IMR-90 (cell line): ENCODE measurements at regions not wholly inside any gene's neighbourhood (a gene's known extent, or its start where the extent isn't known, plus 50 kb on each side); places are given as distances from the start of the nearest gene placed in this dataset.

Experiments
- ATAC-seq: fragments of 200-7000 bp; cut with Tn5 transposase; 2 replicates; pipeline ENCODE4 v1.9.1; 2020; ENCODE audit warnings: low read depth, mild to moderate bottlenecking, moderate library complexity
- BruUV-seq: library from RNA; stranded (reverse); fragments of 400-500 nt; replicated peaks from 2 replicates; lab custom pipeline; 2021; lab: Mats Ljungman, UMichigan
- CTCF ChIA-PET: fragments of 300-600 bp; formaldehyde crosslinking; extraction: SDS; loops from one replicate; lab custom pipeline; 2021; ENCODE audit warnings: antibody characterized with exemption; lab: Yijun Ruan, JAX
- POLR2A ChIA-PET: fragments of 300-600 bp; sonication (Branson Sonifier 250); formaldehyde crosslinking; loops from one replicate; lab custom pipeline; 2022; ENCODE audit warnings: antibody characterized with exemption; ENCODE audit not compliant: unreplicated experiment; lab: Charles Lee
- DNase-seq: peaks from one replicate; pipeline ENCODE4 v3.0.0; 2013
- H2AFZ ChIP-seq: replicated peaks from 2 replicates; pipeline ENCODE3; 2013; ENCODE audit warnings: low read length, mild to moderate bottlenecking; ENCODE audit not compliant: poor library complexity
- H2AK5ac ChIP-seq: 2 replicates; pipeline ENCODE4 v1.6.1; 2013; ENCODE audit warnings: low read depth, low read length, inconsistent platforms
- H2AK9ac ChIP-seq: replicated peaks from 2 replicates; pipeline ENCODE3; 2013; ENCODE audit warnings: mild to moderate bottlenecking, low read depth, low read length, moderate library complexity; ENCODE audit not compliant: poor library complexity
- H2BK120ac ChIP-seq: 2 replicates; pipeline ENCODE4 v1.6.1; 2013; ENCODE audit warnings: low read depth, low read length, inconsistent platforms
- H2BK15ac ChIP-seq: 3 replicates; pipeline ENCODE4 v1.6.1; 2013; ENCODE audit warnings: low read depth, low read length, inconsistent platforms
- H2BK20ac ChIP-seq: 2 replicates; pipeline ENCODE4 v1.6.1; 2013; ENCODE audit warnings: low read depth, mild to moderate bottlenecking, inconsistent platforms, low read length, moderate library complexity
- H2BK5ac ChIP-seq: 2 replicates; pipeline ENCODE4 v1.6.1; 2013; ENCODE audit warnings: mild to moderate bottlenecking, low read depth, low read length, inconsistent platforms; ENCODE audit not compliant: poor library complexity, severe bottlenecking
- H3K14ac ChIP-seq: replicated peaks from 2 replicates; pipeline ENCODE4 v1.6.1; 2013; ENCODE audit warnings: low read depth, low read length, inconsistent platforms
- H3K18ac ChIP-seq: 2 replicates; pipeline ENCODE4 v1.6.1; 2013; ENCODE audit warnings: low read depth, low read length, control low read depth
- H3K23ac ChIP-seq: 2 replicates; pipeline ENCODE4 v1.6.1; 2013; ENCODE audit warnings: low read depth, low read length, inconsistent platforms
- H3K27ac ChIP-seq: 2 replicates; pipeline ENCODE4 v1.5.1; 2013; ENCODE audit warnings: mild to moderate bottlenecking, control low read depth, low read length; ENCODE audit not compliant: insufficient read depth
- H3K27me3 ChIP-seq: 2 replicates; pipeline ENCODE4 v1.6.1; 2013; ENCODE audit warnings: low read length; ENCODE audit not compliant: control insufficient read depth, insufficient read depth
- H3K36me3 ChIP-seq: 2 replicates; pipeline ENCODE4 v1.6.1; 2013; ENCODE audit warnings: low read length, mixed read lengths; ENCODE audit not compliant: control insufficient read depth, insufficient read depth
- H3K4ac ChIP-seq: 2 replicates; pipeline ENCODE4 v1.6.1; 2013; ENCODE audit warnings: low read depth, low read length, inconsistent platforms
- H3K4me1 ChIP-seq: 2 replicates; pipeline ENCODE4 v1.6.1; 2013; ENCODE audit warnings: low read length, mixed read lengths; ENCODE audit not compliant: control insufficient read depth, insufficient read depth
- H3K4me2 ChIP-seq: 2 replicates; pipeline ENCODE4 v1.6.1; 2013; ENCODE audit warnings: low read depth, mild to moderate bottlenecking, control low read depth, low read length, moderate library complexity
- H3K4me3 ChIP-seq: 2 replicates; pipeline ENCODE4 v1.5.1; 2013; ENCODE audit warnings: low read depth, mild to moderate bottlenecking, control low read depth, low read length, moderate library complexity; ENCODE audit not compliant: insufficient read depth
- H3K56ac ChIP-seq: 2 replicates; pipeline ENCODE4 v1.6.1; 2013; ENCODE audit warnings: low read length, inconsistent platforms; ENCODE audit not compliant: insufficient read depth; ENCODE audit errors: extremely low read depth
- H3K79me1 ChIP-seq, 2 experiments: 2 replicates each; pipeline ENCODE4 v1.6.1; 2013; ENCODE audit warnings: low read length in 2 of 2, inconsistent platforms in 1 of 2, low read depth in 1 of 2
- H3K9ac ChIP-seq: 2 replicates; pipeline ENCODE4 v1.6.1; 2013; ENCODE audit warnings: low read depth, low read length, control low read depth
- H3K9me1 ChIP-seq: 2 replicates; pipeline ENCODE4 v1.6.1; 2013; ENCODE audit warnings: low read length, inconsistent platforms; ENCODE audit not compliant: insufficient read depth
- H3K9me3 ChIP-seq: 2 replicates; pipeline ENCODE4 v1.6.1; 2013; ENCODE audit warnings: low read length; ENCODE audit not compliant: control insufficient read depth, insufficient read depth
- H4K20me1 ChIP-seq: 2 replicates; pipeline ENCODE4 v1.6.1; 2013; ENCODE audit warnings: low read length, inconsistent platforms; ENCODE audit not compliant: insufficient read depth
- H4K5ac ChIP-seq: 2 replicates; pipeline ENCODE4 v1.6.1; 2013; ENCODE audit warnings: mild to moderate bottlenecking, low read depth, low read length, control low read depth
- H4K8ac ChIP-seq, 2 experiments: 2 replicates each; pipeline ENCODE4 v1.6.1; 2013; ENCODE audit warnings: low read depth in 2 of 2, low read length in 2 of 2, control low read depth in 1 of 2, inconsistent platforms in 1 of 2
- H4K91ac ChIP-seq: 2 replicates; pipeline ENCODE4 v1.6.1; 2013; ENCODE audit warnings: low read depth, low read length, inconsistent platforms; ENCODE audit not compliant: insufficient read depth
- BHLHE40 ChIP-seq: fragments of 150-350 bp; IDR thresholded peaks from 2 replicates; pipeline ENCODE4 v1.6.1; 2016; ENCODE audit warnings: mild to moderate bottlenecking, low read depth, low read length
- CEBPB ChIP-seq: IDR thresholded peaks from 2 replicates; pipeline ENCODE4 v1.6.1; 2012; ENCODE audit warnings: low read depth, low read length, improper control_type of control experiment
- ELK1 ChIP-seq: fragments of 150-350 bp; IDR thresholded peaks from 2 replicates; pipeline ENCODE4 v1.6.1; 2016; ENCODE audit warnings: low read depth, mild to moderate bottlenecking, low read length, moderate library complexity, borderline replicate concordance
- MAFK ChIP-seq: IDR thresholded peaks from 2 replicates; pipeline ENCODE4 v1.6.1; 2012; ENCODE audit warnings: low read depth, low read length, improper control_type of control experiment
- MAZ ChIP-seq: IDR thresholded peaks from 2 replicates; pipeline ENCODE4 v1.6.1; 2012; ENCODE audit warnings: low read depth, mild to moderate bottlenecking, low read length, improper control_type of control experiment, moderate library complexity, borderline replicate concordance
- POLR2A ChIP-seq: IDR thresholded peaks from 2 replicates; pipeline ENCODE4 v1.6.1; 2012; ENCODE audit warnings: mild to moderate bottlenecking, low read depth, low read length
- USF2 ChIP-seq: fragments of 150-350 bp; IDR thresholded peaks from 2 replicates; pipeline ENCODE4 v1.6.1; 2017; ENCODE audit warnings: mild to moderate bottlenecking, antibody characterized with exemption, low read length, low read depth
- WGBS, 2 experiments: methylation state at CpG; one replicate each; pipeline versions ENCODE4 v1.1.5 to v1.1.7; 2013; ENCODE audit warnings: missing lambda C conversion rate in 2 of 2; ENCODE audit not compliant: insufficient read length in 1 of 2; ENCODE audit errors: extremely low coverage in 2 of 2; 5-methylcytosine and 5-hydroxymethylcytosine counted together
- dilution Hi-C: fragments of 300-500 bp; cut with HindIII; formaldehyde crosslinking; loops from one replicate; pipeline ENCODE4 v1.14.3; 2018; ENCODE audit warnings: low sequenced_read_pairs; ENCODE audit not compliant: unreplicated experiment
- in situ Hi-C: fragments of 300-500 bp; cut with MboI; formaldehyde crosslinking; loops from 3 replicates; pipeline ENCODE4 v1.14.3; 2019; ENCODE audit warnings: low sequenced_read_pairs, inconsistent platforms, mixed read lengths
- intact Hi-C: fragments of 100-400 bp; cut with micrococcal nuclease; formaldehyde crosslinking; loops from 2 replicates; pipeline ENCODE4 v1.10.0; 2022

GRCh38 chr6:15106958-15107643 lies 138.8 kb upstream of the JARID2 start:
- POLR2A ChIA-PET = no interaction called here

More at GRCh38 chr6:15106958-15107643, 138.8 kb upstream of the JARID2 start:
- Histone ChIP-seq H3K27me3 (peaks cover 10% of the 10 kb centered on the region), H2AK5ac (no peak overlapping the region), H2BK120ac (no peak overlapping the region), H3K56ac (no peak overlapping the region), H2BK5ac (no peak overlapping the region), H4K20me1 (no peaks in the 10 kb centered on the region), H2AFZ (no peak overlapping the region), H3K9me3 (no peaks in the 10 kb centered on the region), H2AK9ac (no peak overlapping the region), H3K9me1 (no peaks in the 10 kb centered on the region; the same call in 1 of the 2 replicates), H4K91ac (no peak overlapping the region), H3K23ac (no peak overlapping the region), H4K5ac (no peak overlapping the region), H3K18ac (no peak overlapping the region), H3K27ac (no peak overlapping the region), H3K14ac (no peak overlapping the region), H2BK15ac (no peak overlapping the region), H3K9ac (no peak overlapping the region), H3K4me2 (no peak overlapping the region), H3K79me1 (no peaks in the 10 kb centered on the region), H3K4ac (no peak overlapping the region), H2BK20ac (no peak overlapping the region), H3K36me3 (no peaks in the 10 kb centered on the region), H4K8ac (no peak overlapping the region), H3K4me1 (no peaks in the 10 kb centered on the region), H3K4me3 (no peak overlapping the region)
- TF ChIP-seq POLR2A (no peak), MAFK (no peak), USF2 (no peak), MAZ (no peak), BHLHE40 (no peak), CEBPB (no peak), ELK1 (no peak)
- intact Hi-C loops = no loop called here
- BruUV-seq = no TSS peak
- no peak for ATAC-seq
- no peak for DNase-seq
- no CpG with 5 or more reads among the region's 12 CpGs for WGBS, 2 experiments
- dilution Hi-C loops = no loop called here
- CTCF ChIA-PET = interaction anchor here (1.4 kb wide), 1 partner anchor 10 kb away, joined by 4 read pairs; no protein-coding TSS in a partner anchor
- in situ Hi-C loops = no loop called here
